ENCODE measurements at regions not wholly inside any gene's neighbourhood (a gene's known extent, or its start where the extent isn't known, plus 50 kb on each side); places are given as distances from the start of the nearest gene placed in this dataset.

DNA sequence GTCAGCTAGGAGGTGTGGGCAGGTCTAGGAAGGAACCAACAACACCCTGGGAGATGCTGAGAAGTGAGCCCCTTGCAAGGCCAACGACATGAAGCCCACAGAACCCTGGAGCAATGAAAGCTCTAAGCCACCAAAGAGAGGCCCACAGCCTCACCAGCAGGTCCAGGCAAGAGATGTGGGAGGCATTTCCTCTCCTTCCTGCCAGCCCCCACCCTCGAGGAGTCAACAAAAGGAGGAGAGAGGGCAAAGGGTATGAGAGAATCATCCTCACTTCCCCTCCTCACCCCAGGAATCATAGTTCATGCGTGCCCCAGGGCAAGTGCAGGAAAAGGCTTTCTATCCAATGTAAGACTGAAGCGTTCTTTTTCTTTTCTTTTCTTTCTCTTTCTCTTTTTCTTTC, 195.8 kb downstream of the SHQ1 start:
- H2BK120ac ChIP-seq (ENCODE audit: low read depth, low read length), result no peak overlapping the region
- in situ Hi-C loops (cut with MboI; ENCODE audit: low sequenced_read_pairs), result no loop called here
- no peak overlapping the region for H2BK15ac ChIP-seq (ENCODE audit: low read depth, low read length)
- H3K56ac ChIP-seq (ENCODE audit: extremely low read depth, insufficient read depth, low read length), result no peak overlapping the region
- no peak overlapping the region for H3K27ac ChIP-seq (ENCODE audit: insufficient read depth, low read length)
- H3K36me3 ChIP-seq (ENCODE audit: control insufficient read depth, insufficient read depth, low read length), result no peaks in the 10 kb centered on the region
- TF ChIP-seq BHLHE40 (IDR thresholded peaks at IDR 0.05; ENCODE audit: low read depth, low read length), result no peak
- TF ChIP-seq POLR2A (IDR thresholded peaks at IDR 0.05; ENCODE audit: low read depth, low read length), result no peak
- no peak for TF ChIP-seq RFX5 (IDR thresholded peaks at IDR 0.05; ENCODE audit: low read depth, low read length)
- no peak for TF ChIP-seq RAD21 (IDR thresholded peaks at IDR 0.05; ENCODE audit: low read length)
- TF ChIP-seq NFE2L2 (IDR thresholded peaks at IDR 0.05; ENCODE audit: low read depth, low read length), result no peak
- TF ChIP-seq SMC3 (IDR thresholded peaks at IDR 0.05; ENCODE audit: low read depth, low read length), result no peak
- H4K8ac ChIP-seq (ENCODE audit: low read depth in 2 of 2, low read length in 2 of 2), result no peak overlapping the region
- H3K4me3 ChIP-seq (ENCODE audit: insufficient read depth, low read depth, low read length), result no peak overlapping the region
- no peak overlapping the region for H2AFZ ChIP-seq (replicated peaks; ENCODE audit: low read length, poor library complexity)
- no peak overlapping the region for H3K18ac ChIP-seq (ENCODE audit: low read depth, low read length)
- intact Hi-C loops (cut with micrococcal nuclease), result loop anchor here (5.0 kb wide), 1 partner anchor 205 kb away; the partner anchor contains the start of gene RYBP
- H2BK20ac ChIP-seq (ENCODE audit: low read depth, low read length), result no peak overlapping the region
- H3K4me1 ChIP-seq (ENCODE audit: control insufficient read depth, insufficient read depth, low read length), result no peaks in the 10 kb centered on the region
- H3K27me3 ChIP-seq (ENCODE audit: control insufficient read depth, insufficient read depth, low read length), result peaks cover 25% of the 10 kb centered on the region
- dilution Hi-C loops (cut with HindIII; ENCODE audit: low sequenced_read_pairs, unreplicated experiment), result no loop called here
- H3K79me1 ChIP-seq (ENCODE audit: low read depth in 1 of 2, low read length in 2 of 2), result no peaks in the 10 kb centered on the region
- H2BK5ac ChIP-seq (ENCODE audit: low read depth, low read length, poor library complexity, severe bottlenecking), result no peak overlapping the region
- no peak overlapping the region for H3K9ac ChIP-seq (ENCODE audit: low read depth, low read length)
- no peaks in the 10 kb centered on the region for H4K20me1 ChIP-seq (ENCODE audit: insufficient read depth, low read length)
- no peak overlapping the region for H3K23ac ChIP-seq (ENCODE audit: low read depth, low read length)
- no peak overlapping the region for H4K91ac ChIP-seq (ENCODE audit: insufficient read depth, low read depth, low read length)
- H2AK9ac ChIP-seq (replicated peaks; ENCODE audit: low read depth, low read length, poor library complexity), result no peak overlapping the region
- H3K4ac ChIP-seq (ENCODE audit: low read depth, low read length), result no peak overlapping the region
- H3K9me1 ChIP-seq (ENCODE audit: insufficient read depth, low read length), result no peaks in the 10 kb centered on the region
- POLR2A ChIA-PET (ENCODE audit: unreplicated experiment), result no interaction called here
- WGBS, 2 experiments (ENCODE audit: extremely low coverage in 2 of 2, insufficient read length in 1 of 2), result 20% methylated on average over 1 of the region's 4 CpGs; no CpG with 5 or more reads in 1 of the 2 experiments
- H4K5ac ChIP-seq (ENCODE audit: low read depth, low read length), result no peak overlapping the region
- no TSS peak for BruUV-seq (replicated peaks)
- no peak overlapping the region for H3K14ac ChIP-seq (replicated peaks; ENCODE audit: low read depth, low read length)
- no peaks in the 10 kb centered on the region for H3K9me3 ChIP-seq (ENCODE audit: control insufficient read depth, insufficient read depth, low read length)
- H3K4me2 ChIP-seq (ENCODE audit: low read depth, low read length), result no peak overlapping the region
- no peak for ATAC-seq (ENCODE audit: low read depth)
- CTCF ChIA-PET, result no interaction called here
- no peak for DNase-seq
- H2AK5ac ChIP-seq (ENCODE audit: low read depth, low read length), result no peak overlapping the region

All from IMR-90 (cell line).